IPS-18a (cell line): ENCODE measurements at regions not wholly inside any gene's neighbourhood (a gene's known extent, or its start where the extent isn't known, plus 50 kb on each side); places are given as distances from the start of the nearest gene placed in this dataset.

Experiments
- H3K27ac ChIP-seq: one replicate; pipeline ENCODE4 v1.5.1; 2013; ENCODE audit warnings: low read length
- H3K27me3 ChIP-seq: one replicate; pipeline ENCODE4 v1.6.1; 2013; ENCODE audit warnings: mild to moderate bottlenecking, low read length; ENCODE audit not compliant: control insufficient read depth, insufficient read depth
- H3K36me3 ChIP-seq: one replicate; pipeline ENCODE4 v1.6.1; 2013; ENCODE audit warnings: low read depth, low read length; ENCODE audit not compliant: control insufficient read depth
- H3K4me1 ChIP-seq: one replicate; pipeline ENCODE4 v1.6.1; 2013; ENCODE audit warnings: low read depth, low read length; ENCODE audit not compliant: control insufficient read depth
- H3K4me3 ChIP-seq: one replicate; pipeline ENCODE4 v1.5.1; 2013; ENCODE audit warnings: low read length
- H3K9ac ChIP-seq: one replicate; pipeline ENCODE4 v1.6.1; 2013; ENCODE audit warnings: mild to moderate bottlenecking, low read length, moderate library complexity
- H3K9me3 ChIP-seq: one replicate; pipeline ENCODE4 v1.6.1; 2013; ENCODE audit warnings: low read depth, low read length; ENCODE audit not compliant: control insufficient read depth

DNA sequence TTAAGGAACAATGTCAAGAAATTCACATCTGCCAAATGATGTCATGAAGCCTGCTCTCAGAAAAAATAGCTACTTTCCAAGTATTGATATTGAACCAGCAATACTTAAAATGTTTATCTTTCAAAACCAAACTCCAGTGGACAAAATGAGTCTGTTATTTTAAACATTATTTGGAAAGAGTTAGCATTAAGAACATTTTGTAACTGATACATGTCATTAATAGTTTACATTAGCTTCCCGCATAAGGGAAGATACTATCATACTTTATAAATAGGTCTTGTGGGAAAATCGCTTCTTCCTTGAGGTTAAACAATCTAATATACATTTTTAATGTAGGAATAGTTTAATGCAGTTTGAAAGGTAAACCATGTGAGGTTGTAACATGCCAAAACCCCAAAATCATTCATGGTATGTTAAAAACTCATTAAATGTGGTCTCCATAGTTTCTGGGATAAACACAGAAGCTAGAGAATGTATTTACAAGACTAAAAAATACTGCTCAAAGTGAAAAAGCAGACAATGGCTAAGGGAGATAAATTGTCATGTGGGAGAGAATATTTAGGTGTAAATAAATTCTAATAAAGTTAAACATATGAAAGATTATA, 73.4 kb upstream of the ATP2B1 start:
- Histone ChIP-seq H3K27me3 (no peaks in the 10 kb centered on the region), H3K36me3 (no peaks in the 10 kb centered on the region), H3K9ac (no peak overlapping the region), H3K9me3 (peaks cover 17% of the 10 kb centered on the region), H3K4me3 (no peak overlapping the region), H3K27ac (no peak overlapping the region), H3K4me1 (no peaks in the 10 kb centered on the region)

GRCh38 chr12:89781156-89781555, 72.5 kb upstream of the ATP2B1 start:
- H3K9ac ChIP-seq: no peak overlapping the region
- no peaks in the 10 kb centered on the region for H3K36me3 ChIP-seq
- no peaks in the 10 kb centered on the region for H3K4me1 ChIP-seq
- H3K4me3 ChIP-seq: no peak overlapping the region
- H3K27me3 ChIP-seq: no peaks in the 10 kb centered on the region
- peaks cover 12% of the 10 kb centered on the region for H3K9me3 ChIP-seq
- no peak overlapping the region for H3K27ac ChIP-seq

- H3K4me3 ChIP-seq: no peak overlapping the region
- H3K27me3 ChIP-seq: no peaks in the 10 kb centered on the region
- H3K27ac ChIP-seq: no peak overlapping the region
- H3K9me3 ChIP-seq: no peaks in the 10 kb centered on the region
- H3K36me3 ChIP-seq: no peaks in the 10 kb centered on the region
- H3K9ac ChIP-seq: no peak overlapping the region
- H3K4me1 ChIP-seq: no peaks in the 10 kb centered on the region
Measured at GRCh38 chr12:89779090-89779489, 70.5 kb upstream of the ATP2B1 start.

DNA sequence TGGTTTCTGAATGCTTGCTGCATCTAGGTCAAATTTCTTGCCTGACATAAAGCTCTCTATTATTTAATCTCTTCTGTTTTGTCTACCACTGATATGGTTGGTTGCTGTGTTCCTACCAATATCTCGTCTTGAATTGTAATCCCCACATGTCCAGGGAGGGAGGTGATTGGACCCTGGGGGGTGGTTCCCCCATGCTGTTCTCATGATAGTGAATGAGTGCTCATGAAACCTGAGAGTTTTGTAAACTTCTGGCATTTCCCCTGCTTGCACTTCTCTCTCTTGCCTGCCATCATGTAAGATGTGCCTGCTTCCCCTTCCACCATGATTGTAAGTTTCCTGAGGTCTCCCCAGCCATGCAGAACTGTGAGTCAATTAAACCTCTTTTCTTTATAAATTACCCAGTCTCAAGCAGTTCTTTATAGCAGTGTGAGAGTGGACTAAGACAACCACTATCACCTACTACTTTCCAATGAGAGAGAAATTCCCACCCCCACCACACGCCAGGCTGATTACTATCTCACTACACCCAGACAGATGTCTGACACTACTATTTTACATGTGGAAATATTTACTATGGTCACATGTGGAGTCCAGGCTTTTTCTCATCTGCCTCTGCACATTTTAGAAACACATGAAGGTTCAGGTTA, 69.2 kb upstream of the ATP2B1 start:
- Histone ChIP-seq H3K4me1 (no peaks in the 10 kb centered on the region), H3K36me3 (no peaks in the 10 kb centered on the region), H3K9ac (no peak overlapping the region), H3K27me3 (no peaks in the 10 kb centered on the region), H3K4me3 (no peak overlapping the region), H3K9me3 (no peaks in the 10 kb centered on the region), H3K27ac (no peak overlapping the region)

DNA sequence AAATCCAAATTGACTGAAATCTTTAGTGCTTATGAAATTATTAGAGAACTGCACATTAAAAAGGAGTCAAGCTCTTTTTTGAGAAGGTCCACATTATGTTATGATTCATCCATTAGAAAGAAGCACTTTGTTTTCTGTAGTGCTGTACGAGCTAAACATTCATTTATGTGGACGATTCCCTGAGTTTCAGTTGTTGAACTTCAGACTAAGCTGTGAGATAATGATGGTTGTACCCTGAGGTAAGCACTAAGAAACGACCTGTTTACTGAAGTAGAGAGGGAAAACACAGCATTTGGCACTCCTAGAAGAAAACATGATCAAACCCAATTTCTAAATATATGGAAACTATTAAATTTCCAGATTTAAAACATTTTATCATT, 67.3 kb upstream of the ATP2B1 start:
- Histone ChIP-seq H3K4me1 (no peaks in the 10 kb centered on the region), H3K9ac (no peak overlapping the region), H3K36me3 (no peaks in the 10 kb centered on the region), H3K9me3 (no peaks in the 10 kb centered on the region), H3K4me3 (no peak overlapping the region), H3K27me3 (no peaks in the 10 kb centered on the region), H3K27ac (no peak overlapping the region)

GRCh38 chr12:89775063-89775985, 66.7 kb upstream of the ATP2B1 start:
- Histone ChIP-seq H3K9ac (no peak overlapping the region), H3K4me3 (no peak overlapping the region), H3K27ac (no peak overlapping the region), H3K4me1 (no peaks in the 10 kb centered on the region), H3K36me3 (no peaks in the 10 kb centered on the region), H3K27me3 (no peaks in the 10 kb centered on the region), H3K9me3 (no peaks in the 10 kb centered on the region)

DNA sequence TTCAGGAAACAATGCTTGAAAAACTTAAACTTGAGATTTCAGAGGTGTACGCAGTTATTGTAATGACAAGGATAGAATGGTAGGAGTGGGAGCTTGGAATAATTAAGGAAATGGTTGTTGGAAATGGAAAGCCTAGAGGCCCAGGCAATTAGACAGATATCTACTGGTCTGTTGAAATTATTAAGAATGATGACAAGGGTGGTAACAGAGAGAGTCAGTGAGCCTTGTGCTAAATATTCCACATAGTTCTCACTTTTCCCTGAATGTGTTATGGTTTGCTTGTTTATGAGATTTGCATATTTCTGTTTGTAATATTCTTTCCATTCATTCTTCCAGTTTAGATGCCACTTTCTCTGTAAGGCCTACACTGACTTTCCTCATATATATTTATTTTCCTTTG, 66.0 kb upstream of the ATP2B1 start:
- H3K27me3 ChIP-seq: no peaks in the 10 kb centered on the region
- H3K27ac ChIP-seq: no peak overlapping the region
- no peaks in the 10 kb centered on the region for H3K4me1 ChIP-seq
- H3K9me3 ChIP-seq: no peaks in the 10 kb centered on the region
- no peak overlapping the region for H3K9ac ChIP-seq
- H3K4me3 ChIP-seq: no peak overlapping the region
- no peaks in the 10 kb centered on the region for H3K36me3 ChIP-seq

DNA sequence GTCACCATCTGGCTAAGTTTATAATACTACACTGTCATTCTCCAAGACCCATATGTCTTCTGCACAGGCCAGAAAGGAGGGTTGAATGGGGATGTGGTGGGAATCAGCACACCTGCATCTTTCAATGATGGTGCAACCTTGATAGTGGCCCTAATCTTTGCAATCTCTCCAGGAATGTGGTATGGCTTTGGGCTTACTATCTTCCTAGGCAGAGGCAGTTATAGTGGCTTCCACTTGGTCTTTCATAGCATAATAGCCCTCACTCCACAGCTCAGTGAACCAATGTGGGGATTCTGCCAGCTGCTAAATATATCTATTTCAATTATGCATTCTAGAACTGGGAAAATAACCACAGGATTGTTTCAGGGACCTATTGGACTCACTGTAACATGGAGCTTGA, 61.8 kb upstream of the ATP2B1 start:
- H3K27ac ChIP-seq: no peak overlapping the region
- no peaks in the 10 kb centered on the region for H3K27me3 ChIP-seq
- no peaks in the 10 kb centered on the region for H3K4me1 ChIP-seq
- no peaks in the 10 kb centered on the region for H3K36me3 ChIP-seq
- no peak overlapping the region for H3K4me3 ChIP-seq
- no peaks in the 10 kb centered on the region for H3K9me3 ChIP-seq
- no peak overlapping the region for H3K9ac ChIP-seq

GRCh38 chr12:89769483-89769818, 60.8 kb upstream of the ATP2B1 start:
- Histone ChIP-seq H3K27ac (no peak overlapping the region), H3K9ac (no peak overlapping the region), H3K36me3 (no peaks in the 10 kb centered on the region), H3K4me3 (no peak overlapping the region), H3K4me1 (no peaks in the 10 kb centered on the region), H3K27me3 (no peaks in the 10 kb centered on the region), H3K9me3 (no peaks in the 10 kb centered on the region)

DNA sequence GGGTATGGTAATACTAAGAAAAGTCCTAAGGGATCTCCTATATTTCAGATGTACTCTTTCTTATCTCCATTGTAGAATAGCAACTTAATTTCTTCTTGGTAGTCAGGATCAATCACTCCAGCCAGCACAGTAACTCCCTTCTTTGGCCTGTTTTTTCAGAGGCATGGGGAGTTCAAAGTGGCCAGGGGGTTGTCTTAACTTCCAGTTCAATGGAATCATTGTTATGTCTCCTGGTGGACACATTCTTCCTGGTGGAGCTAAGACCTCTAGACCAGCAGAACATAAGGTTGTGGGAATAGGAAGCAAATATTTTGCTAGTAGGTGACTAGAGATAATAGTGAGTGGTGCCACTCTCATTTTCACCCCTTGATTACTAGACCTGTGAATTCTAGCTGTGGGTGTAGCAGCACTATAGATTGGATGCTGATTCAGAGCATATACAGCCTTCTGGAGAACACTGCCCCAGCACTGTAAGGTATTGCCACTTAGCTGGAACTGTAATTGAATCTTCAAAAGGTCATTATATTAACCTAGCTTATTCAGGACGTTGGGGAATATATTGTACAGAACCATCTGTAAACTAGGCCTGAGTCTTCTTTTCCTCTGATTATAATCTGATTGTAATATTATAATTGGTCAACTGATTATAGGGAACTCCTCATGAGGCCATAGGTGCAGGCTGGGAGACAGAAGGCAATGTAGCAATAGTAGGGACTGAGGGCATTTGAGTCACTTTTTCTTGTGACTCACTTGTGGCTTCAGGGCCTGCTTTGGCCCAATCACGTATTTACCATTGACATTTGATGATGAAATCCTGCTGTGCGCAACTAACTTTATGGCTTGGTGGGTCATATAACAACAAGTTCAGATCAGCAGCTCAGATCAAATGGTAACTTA, 60.2 kb upstream of the ATP2B1 start:
- no peaks in the 10 kb centered on the region for H3K4me1 ChIP-seq
- no peaks in the 10 kb centered on the region for H3K27me3 ChIP-seq
- no peak overlapping the region for H3K4me3 ChIP-seq
- H3K27ac ChIP-seq: no peak overlapping the region
- no peak overlapping the region for H3K9ac ChIP-seq
- no peaks in the 10 kb centered on the region for H3K36me3 ChIP-seq
- no peaks in the 10 kb centered on the region for H3K9me3 ChIP-seq
